ENCODE measurements at regions not wholly inside any gene's neighbourhood (a gene's known extent, or its start where the extent isn't known, plus 50 kb on each side); places are given as distances from the start of the nearest gene placed in this dataset.
"Not testable (repeated sequence)": the region's sequence is repeated elsewhere in the genome, so short reads cannot be mapped to it uniquely, and the experiment has no call there.

- no peak for DNase-seq
Measured at GRCh38 chr5:104353371-104353770, 790.8 kb upstream of the NUDT12 start.

GRCh38 chr5:104352954-104353353 lies 790.4 kb upstream of the NUDT12 start:
- DNase-seq, result no peak

GRCh38 chr5:104347119-104347708 lies 784.6 kb upstream of the NUDT12 start:
- peak; percentile 63 for DNase-seq

- DNase-seq, result peak; percentile 43
Measured at GRCh38 chr5:104345222-104346016, 782.8 kb upstream of the NUDT12 start.

- DNase-seq, result peak; percentile 33
Measured at GRCh38 chr5:104344809-104345208, 782.2 kb upstream of the NUDT12 start.

GRCh38 chr5:104327801-104328200 lies 765.2 kb upstream of the NUDT12 start:
- DNase-seq, result no peak

GRCh38 chr5:104326966-104327365 lies 764.4 kb upstream of the NUDT12 start:
- no peak for DNase-seq

GRCh38 chr5:104325356-104325755 lies 762.8 kb upstream of the NUDT12 start:
- DNase-seq, result no peak

- not testable (repeated sequence) for DNase-seq
Measured at GRCh38 chr5:104316676-104317075, 754.1 kb upstream of the NUDT12 start.

GRCh38 chr5:104312481-104312880 lies 749.9 kb upstream of the NUDT12 start:
- DNase-seq, result no peak

- no peak for DNase-seq
Measured at GRCh38 chr5:104305602-104306001, 743.0 kb upstream of the NUDT12 start.

GRCh38 chr5:104299998-104300706 lies 737.6 kb upstream of the NUDT12 start:
- DNase-seq, result no peak

GRCh38 chr5:104298518-104298917 lies 735.9 kb upstream of the NUDT12 start:
- DNase-seq, result no peak

- no peak for DNase-seq
Measured at GRCh38 chr5:104297076-104297475, 734.5 kb upstream of the NUDT12 start.

GRCh38 chr5:104295991-104296390 lies 733.4 kb upstream of the NUDT12 start:
- DNase-seq, result no peak

- DNase-seq, result no peak
Measured at GRCh38 chr5:104283136-104283535, 720.5 kb upstream of the NUDT12 start.

GRCh38 chr5:104273725-104274124 lies 711.1 kb upstream of the NUDT12 start:
- DNase-seq, result no peak

GRCh38 chr5:104267320-104268015 lies 704.9 kb upstream of the NUDT12 start:
- DNase-seq, result peak; percentile 33

- no peak for DNase-seq
Measured at GRCh38 chr5:104266161-104266560, 703.6 kb upstream of the NUDT12 start.

GRCh38 chr5:104265531-104266140 lies 703.0 kb upstream of the NUDT12 start:
- peak; percentile 42 for DNase-seq

GRCh38 chr5:104247260-104247659 lies 684.7 kb upstream of the NUDT12 start:
- DNase-seq, result no peak

- DNase-seq, result no peak
Measured at GRCh38 chr5:104241046-104241445, 678.5 kb upstream of the NUDT12 start.

- DNase-seq, result no peak
Measured at GRCh38 chr5:104237586-104237985, 675.0 kb upstream of the NUDT12 start.

Data from eye (tissue), 1 donor.